Panc1 (cell line): ENCODE measurements at regions not wholly inside any gene's neighbourhood (a gene's known extent, or its start where the extent isn't known, plus 50 kb on each side); places are given as distances from the start of the nearest gene placed in this dataset.

ENCODE experiments used
- ATAC-seq: fragments of 200-7000 bp; cut with Tn5 transposase; 2 replicates; pipeline ENCODE4 v1.9.1; 2020; ENCODE audit warnings: mild to moderate bottlenecking, moderate library complexity
- BruUV-seq: library from RNA; stranded (reverse); fragments of 400-500 nt; replicated peaks from 2 replicates; lab custom pipeline; 2021; lab: Mats Ljungman, UMichigan
- CTCF ChIA-PET: fragments of 300-600 bp; sonication (Branson Sonifier 250); formaldehyde crosslinking; loops from one replicate; lab custom pipeline; 2022; ENCODE audit warnings: antibody characterized with exemption; lab: Charles Lee
- POLR2A ChIA-PET: fragments of 300-600 bp; sonication (Branson Sonifier 250); formaldehyde crosslinking; loops from one replicate; lab custom pipeline; 2022; ENCODE audit warnings: antibody characterized with exemption; lab: Charles Lee
- DNase-seq: peaks from one replicate; pipeline ENCODE4 v3.0.0-alpha.2; 2010; ENCODE audit warnings: low read depth, low spot score
- H3K27ac ChIP-seq: 2 replicates; pipeline ENCODE4 v1.5.1; 2011; ENCODE audit warnings: mild to moderate bottlenecking, low read length, inconsistent platforms
- H3K27me3 ChIP-seq: fragments of 200-500 bp; sonication (Bioruptor generic); 2 replicates; pipeline ENCODE4 v1.6.0; 2014; ENCODE audit warnings: low read length, inconsistent platforms; ENCODE audit not compliant: control insufficient read depth, insufficient read depth
- H3K36me3 ChIP-seq: fragments of 200-500 bp; sonication (Bioruptor generic); 2 replicates; pipeline ENCODE4 v1.5.1; 2014; ENCODE audit warnings: inconsistent platforms, mild to moderate bottlenecking, low read length, moderate library complexity; ENCODE audit not compliant: control insufficient read depth, insufficient read depth
- H3K4me1 ChIP-seq: 2 replicates; pipeline ENCODE4 v1.5.1; 2011; ENCODE audit warnings: inconsistent platforms, mild to moderate bottlenecking, low read length, moderate library complexity; ENCODE audit not compliant: control insufficient read depth, insufficient read depth
- H3K4me3 ChIP-seq, 2 experiments: 2 replicates each; pipeline ENCODE4 v1.5.1; 2011 to 2012; ENCODE audit warnings: low read depth in 2 of 2, low read length in 2 of 2, mild to moderate bottlenecking in 2 of 2, inconsistent platforms in 1 of 2, moderate library complexity in 1 of 2
- H3K9me3 ChIP-seq: fragments of 200-500 bp; sonication (Bioruptor generic); 2 replicates; pipeline ENCODE4 v1.5.1; 2014; ENCODE audit warnings: low read depth, mild to moderate bottlenecking, inconsistent platforms, low read length, moderate library complexity; ENCODE audit not compliant: control insufficient read depth, insufficient read depth
- CTCF ChIP-seq: fragments of 450-650 bp; IDR thresholded peaks from 2 replicates; pipeline ENCODE4 v1.5.1; 2017; ENCODE audit warnings: mild to moderate bottlenecking
- POLR2AphosphoS5 ChIP-seq: IDR thresholded peaks from 2 replicates; pipeline ENCODE4 v1.6.1; 2012; ENCODE audit warnings: mild to moderate bottlenecking, low read depth, low read length, moderate library complexity
- REST ChIP-seq, 2 experiments: IDR thresholded peaks; 2 replicates each; pipeline ENCODE4 v1.6.1; 2011 to 2012; ENCODE audit warnings: low read depth in 2 of 2, control low read depth in 1 of 2, low read length in 1 of 2, mild to moderate bottlenecking in 1 of 2, moderate library complexity in 1 of 2; ENCODE audit not compliant: insufficient read depth in 1 of 2
- SIN3A ChIP-seq: IDR thresholded peaks from 2 replicates; pipeline ENCODE4 v1.6.1; 2012; ENCODE audit warnings: low read depth, mild to moderate bottlenecking, low read length, moderate library complexity, borderline replicate concordance; ENCODE audit not compliant: insufficient read depth
- TCF7L2 ChIP-seq: IDR thresholded peaks from 2 replicates; pipeline ENCODE4 v1.6.1; 2011; ENCODE audit warnings: mild to moderate bottlenecking, low read depth, low read length, inconsistent platforms
- in situ Hi-C: cut with HindIII; loops from 2 replicates; pipeline ENCODE4 v1.10.0; 2016; ENCODE audit warnings: low sequenced_read_pairs, low pct_unique_long_range_greater_than_20kb
- intact Hi-C: fragments of 100-400 bp; cut with micrococcal nuclease; formaldehyde crosslinking; loops from one replicate; pipeline ENCODE4 v1.10.0; 2022; ENCODE audit not compliant: unreplicated experiment

DNA sequence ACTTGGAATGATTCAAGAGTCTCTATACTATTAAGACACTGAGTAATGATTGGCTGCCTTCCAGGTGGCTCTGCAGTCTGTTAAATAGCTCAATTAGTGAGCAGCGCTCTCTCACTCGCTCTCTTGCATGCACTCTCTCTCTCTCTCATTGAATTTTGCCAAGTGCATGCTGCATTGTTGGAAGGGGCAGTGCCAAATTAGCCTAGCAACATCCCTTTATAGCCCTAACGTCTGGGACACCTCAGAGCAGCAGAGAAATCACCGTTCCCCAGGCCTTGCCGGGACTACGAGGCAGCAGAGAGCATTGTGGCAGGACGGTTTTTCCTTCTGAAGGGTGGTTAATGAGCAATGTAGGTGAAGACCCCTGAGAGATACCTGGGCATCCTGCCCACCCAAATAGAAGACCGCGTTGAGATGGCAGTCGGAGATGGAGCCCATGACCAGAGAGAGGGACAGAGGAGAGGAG, 447.6 kb upstream of the POU3F3 start:
- no peak for TF ChIP-seq TCF7L2
- TF ChIP-seq SIN3A: no peak
- TF ChIP-seq CTCF: no peak
- no peak for TF ChIP-seq REST (IDR thresholded peaks at IDR 0.05; ENCODE audit: insufficient read depth in 1 of 2, low read depth in 2 of 2, low read length in 1 of 2)
- TF ChIP-seq POLR2AphosphoS5: no peak
- POLR2A ChIA-PET: no interaction called here
- no TSS peak for BruUV-seq
- Histone ChIP-seq H3K27ac (no peak overlapping the region), H3K4me1 (no peaks in the 10 kb centered on the region), H3K9me3 (no peaks in the 10 kb centered on the region), H3K27me3 (no peaks in the 10 kb centered on the region; the same call in 1 of the 2 replicates), H3K4me3 (no peak overlapping the region), H3K36me3 (no peaks in the 10 kb centered on the region)
- CTCF ChIA-PET: no interaction called here
- intact Hi-C loops (no loop called here), in situ Hi-C loops (no loop called here)
- DNase-seq: no peak
- ATAC-seq: no peak

GRCh38 chr2:104407641-104408040, 446.3 kb upstream of the POU3F3 start:
- Histone ChIP-seq H3K36me3 (no peaks in the 10 kb centered on the region), H3K27me3 (no peaks in the 10 kb centered on the region; the same call in 1 of the 2 replicates), H3K27ac (no peak overlapping the region), H3K9me3 (no peaks in the 10 kb centered on the region), H3K4me1 (no peaks in the 10 kb centered on the region), H3K4me3 (no peak overlapping the region)
- ChIA-PET POLR2A (no interaction called here), CTCF (no interaction called here)
- in situ Hi-C loops: no loop called here
- TF ChIP-seq SIN3A: no peak
- TF ChIP-seq CTCF: no peak
- TF ChIP-seq REST (IDR thresholded peaks at IDR 0.05; ENCODE audit: insufficient read depth in 1 of 2, low read depth in 2 of 2, low read length in 1 of 2): no peak
- TF ChIP-seq TCF7L2: no peak
- TF ChIP-seq POLR2AphosphoS5: no peak
- ATAC-seq: no peak
- intact Hi-C loops: no loop called here
- no TSS peak for BruUV-seq
- no peak for DNase-seq
